ENCODE measurements at regions not wholly inside any gene's neighbourhood (a gene's known extent, or its start where the extent isn't known, plus 50 kb on each side); places are given as distances from the start of the nearest gene placed in this dataset.
"Not testable (repeated sequence)": the region's sequence is repeated elsewhere in the genome, so short reads cannot be mapped to it uniquely, and the experiment has no call there.

DNA sequence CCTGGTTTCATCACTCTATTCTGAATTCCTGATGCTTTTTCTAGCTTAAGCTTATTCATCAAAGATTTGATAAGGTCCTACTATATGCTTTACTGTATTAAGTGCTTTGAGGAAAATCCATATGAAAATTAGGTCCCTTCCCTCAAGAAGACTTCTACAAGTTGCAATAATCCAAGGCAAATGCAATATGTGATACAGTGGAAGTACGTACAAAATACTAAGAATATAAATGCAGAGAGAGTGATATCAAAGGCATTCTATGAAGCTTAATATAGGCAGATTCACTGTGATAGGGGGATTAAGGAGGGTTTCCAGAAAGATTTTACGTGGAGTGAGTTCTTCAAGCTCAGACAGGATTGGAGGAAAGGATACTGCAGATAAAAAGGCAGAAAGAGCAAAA lies 142.1 kb downstream of the C6orf118 start:
- no peak for DNase-seq

DNA sequence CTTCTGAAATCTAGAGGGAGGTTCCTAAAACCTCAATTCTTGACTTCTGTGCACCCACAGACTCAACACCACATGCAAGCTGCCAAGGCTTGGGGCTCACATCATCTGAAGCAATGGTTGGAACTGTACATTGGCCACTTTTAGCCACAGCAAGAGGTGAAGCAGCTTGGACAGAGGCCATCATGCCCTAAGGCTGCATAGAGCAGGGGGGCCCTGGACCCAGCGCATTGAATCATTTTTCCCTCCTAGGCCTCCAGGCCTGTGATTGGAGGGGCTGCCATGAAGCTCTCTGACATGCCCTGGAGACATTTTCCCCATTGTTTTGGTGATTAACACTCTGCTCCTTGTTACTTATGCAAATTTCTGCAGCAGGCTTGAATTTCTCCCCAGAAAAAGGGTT lies 145.9 kb downstream of the C6orf118 start:
- DNase-seq: no peak

DNA sequence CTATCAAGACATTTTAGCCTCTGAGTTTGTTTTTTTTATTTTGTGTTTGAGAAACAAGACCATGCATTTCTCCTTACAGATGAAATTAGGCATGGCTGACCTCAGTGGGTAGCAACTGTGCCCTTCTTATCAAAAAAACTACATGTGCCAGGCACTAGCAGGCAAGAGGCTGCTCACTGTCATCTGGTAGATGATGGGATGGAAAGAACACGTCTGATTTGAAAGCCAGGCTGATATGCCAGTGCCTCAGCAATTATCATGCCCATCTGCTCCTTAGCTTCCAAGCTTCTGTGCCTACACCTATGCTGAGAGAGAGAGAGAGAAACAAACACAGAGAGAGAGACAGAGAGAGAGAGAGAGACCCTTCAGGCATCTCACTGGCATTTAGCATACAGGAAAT lies 149.9 kb downstream of the C6orf118 start:
- no peak for DNase-seq

DNA sequence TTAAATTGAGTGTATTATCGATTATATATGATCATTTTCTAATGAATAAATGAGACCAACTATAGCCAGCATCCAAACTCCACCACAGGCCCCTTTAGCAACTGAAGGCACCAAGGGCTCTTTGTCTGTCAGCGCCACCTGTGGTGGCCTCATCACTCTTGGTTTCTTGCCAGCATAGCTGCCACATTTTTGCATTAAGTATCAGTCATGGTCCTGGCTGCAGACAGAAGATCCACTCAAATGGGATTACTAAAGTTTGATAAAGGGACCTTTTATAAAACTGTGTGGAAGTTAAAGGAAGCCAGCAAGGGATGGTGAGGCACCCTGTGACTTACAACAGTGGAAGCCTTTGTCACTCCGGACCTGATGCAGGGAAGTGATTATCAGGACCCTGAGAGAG lies 162.9 kb downstream of the C6orf118 start:
- no peak for DNase-seq

DNA sequence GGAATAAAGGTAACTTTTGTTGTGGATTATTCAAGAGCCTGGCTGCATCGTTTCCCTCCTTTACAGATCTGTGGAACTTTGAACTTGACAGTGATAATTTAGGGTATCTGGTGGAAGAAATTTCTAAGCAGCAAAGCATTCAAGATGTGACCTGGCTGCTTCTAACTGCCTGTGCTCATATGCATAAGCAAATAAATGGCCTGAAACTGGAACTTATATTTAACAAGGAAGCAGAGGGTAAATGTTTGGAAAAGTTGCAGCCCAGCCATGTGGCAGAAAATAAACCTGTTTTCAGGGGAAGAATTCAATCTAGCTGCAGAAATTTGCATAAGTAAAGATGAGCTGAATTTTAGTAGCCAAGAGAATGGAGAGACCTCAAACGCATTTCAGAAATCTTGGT lies 173.5 kb downstream of the C6orf118 start:
- DNase-seq: no peak

DNA sequence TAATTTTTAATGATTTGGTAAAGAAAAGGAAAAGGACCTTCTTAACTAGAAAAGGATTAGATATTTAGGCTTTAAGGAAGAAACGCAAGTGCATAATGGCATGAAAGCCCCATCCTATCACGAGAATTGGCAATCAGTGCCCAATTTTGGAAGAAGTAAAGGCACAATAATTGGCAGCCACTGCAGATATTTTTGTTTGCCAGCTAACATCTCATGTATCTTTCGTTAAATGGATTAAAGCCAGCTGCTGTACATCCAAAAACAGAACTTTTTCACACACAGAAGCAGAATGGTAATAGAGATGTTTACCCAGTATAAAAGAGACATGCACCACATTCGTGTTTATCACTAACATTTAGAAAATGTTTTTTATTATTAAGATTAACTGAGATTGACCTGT lies 180.3 kb downstream of the C6orf118 start:
- no peak for DNase-seq

DNA sequence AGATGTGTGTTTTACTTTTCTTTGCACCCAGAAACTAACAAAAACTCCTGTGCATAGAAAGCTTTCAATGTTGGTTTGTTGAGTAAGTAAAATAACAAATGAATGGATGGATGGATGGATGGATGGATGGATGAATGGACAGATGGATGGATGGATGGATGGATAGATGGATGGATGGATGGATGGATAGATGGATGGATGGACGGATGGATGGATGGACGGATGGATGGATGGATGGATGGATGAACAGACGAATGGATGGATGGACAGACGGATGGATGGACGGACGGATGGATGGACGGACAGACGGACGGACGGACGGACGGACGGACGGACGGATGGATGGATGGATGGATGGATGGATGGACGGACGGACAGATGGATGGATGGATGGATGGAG lies 181.7 kb downstream of the C6orf118 start:
- DNase-seq: not testable (repeated sequence)

DNA sequence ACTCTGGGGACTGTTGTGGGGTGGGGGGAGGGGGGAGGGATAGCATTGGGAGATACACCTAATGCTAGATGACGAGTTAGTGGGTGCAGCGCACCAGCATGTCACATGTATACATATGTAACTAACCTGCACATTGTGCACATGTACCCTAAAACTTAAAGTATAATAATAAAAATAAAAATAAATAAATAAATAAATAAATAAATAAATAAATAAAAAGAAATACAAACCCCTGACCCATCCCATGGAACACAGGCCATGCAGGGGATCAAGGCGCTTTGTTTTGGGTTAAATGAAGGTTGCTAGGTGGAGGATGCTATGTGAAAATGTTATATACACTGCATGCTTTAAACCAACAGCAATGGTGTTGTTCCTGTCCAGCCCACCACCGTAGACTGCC lies 184.7 kb downstream of the C6orf118 start:
- not testable (repeated sequence) for DNase-seq

DNA sequence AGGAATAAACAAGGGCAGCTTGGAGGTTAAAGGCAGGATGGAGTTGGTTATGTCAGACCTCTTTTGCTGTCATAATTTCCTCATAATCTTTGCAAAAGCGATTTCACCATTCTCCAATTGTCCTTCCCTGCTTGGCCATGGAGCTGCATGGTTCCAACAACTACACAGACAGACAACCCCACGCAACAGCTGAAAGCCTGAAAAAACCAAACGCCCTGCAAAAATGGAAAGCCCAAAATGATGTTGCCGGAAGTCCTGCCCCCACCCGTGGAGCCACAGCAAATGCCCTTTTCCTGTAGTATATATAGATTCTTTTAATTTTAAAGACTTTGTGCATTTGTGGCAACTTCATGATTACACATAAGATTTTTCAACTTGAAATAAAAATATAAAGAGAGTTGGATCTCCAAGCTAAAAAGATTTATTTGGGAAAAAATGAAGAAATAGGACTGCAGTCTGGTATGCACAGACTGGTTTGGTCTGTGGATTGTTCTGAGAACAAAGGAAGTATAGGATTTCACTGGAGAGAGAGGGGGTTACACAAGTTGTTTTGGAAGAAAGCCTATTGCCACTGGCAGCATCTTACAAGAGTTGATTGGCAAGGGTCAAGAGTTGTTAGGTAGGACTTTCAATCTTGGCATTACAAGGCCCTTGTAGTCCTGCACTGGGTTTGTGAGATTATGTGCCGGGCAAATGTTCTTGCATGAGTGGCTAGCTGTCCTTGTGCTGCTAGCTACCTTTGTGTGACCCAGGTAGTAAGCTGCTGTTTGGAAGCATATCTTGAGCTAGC lies 190.0 kb downstream of the C6orf118 start:
- DNase-seq: no peak

DNA sequence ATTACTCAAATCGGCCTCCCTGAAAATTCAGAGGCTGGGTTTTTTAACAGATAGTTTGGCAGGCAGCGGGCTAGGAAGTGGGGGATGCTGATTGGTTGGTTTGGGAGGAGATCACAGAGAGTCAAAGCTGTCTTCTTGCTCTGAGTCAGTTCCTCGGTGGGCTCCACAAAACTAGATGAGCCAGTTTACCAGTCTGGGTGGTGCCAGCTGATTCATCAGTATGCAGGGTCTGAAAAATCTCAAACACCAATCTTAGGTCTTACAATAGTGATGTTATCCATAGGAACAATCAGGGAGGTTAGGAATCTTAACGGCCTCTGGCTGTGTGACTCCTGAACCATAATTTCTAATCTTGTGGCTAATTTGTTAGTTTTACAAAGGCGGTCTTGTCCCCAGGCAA lies 190.7 kb downstream of the C6orf118 start:
- DNase-seq: no peak

DNA sequence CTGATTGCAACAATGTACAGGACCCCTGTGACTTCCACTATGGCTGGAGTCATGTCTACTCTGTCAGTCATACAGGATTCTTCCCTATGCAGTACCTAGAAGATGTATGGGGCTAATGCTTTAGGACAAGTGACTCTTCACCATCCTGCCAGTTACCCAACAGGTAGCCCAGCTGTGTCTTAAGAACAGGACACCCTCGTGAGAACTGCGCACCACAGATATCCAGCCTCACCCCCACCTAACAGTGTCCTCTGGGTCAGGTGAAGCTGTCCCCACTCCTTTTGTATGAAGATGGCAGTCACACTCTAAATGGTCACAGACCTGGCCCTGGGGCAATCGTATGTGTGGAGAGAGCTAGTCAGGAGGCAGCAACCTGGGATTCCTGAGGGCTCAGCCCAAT lies 191.6 kb downstream of the C6orf118 start:
- no peak for DNase-seq

DNA sequence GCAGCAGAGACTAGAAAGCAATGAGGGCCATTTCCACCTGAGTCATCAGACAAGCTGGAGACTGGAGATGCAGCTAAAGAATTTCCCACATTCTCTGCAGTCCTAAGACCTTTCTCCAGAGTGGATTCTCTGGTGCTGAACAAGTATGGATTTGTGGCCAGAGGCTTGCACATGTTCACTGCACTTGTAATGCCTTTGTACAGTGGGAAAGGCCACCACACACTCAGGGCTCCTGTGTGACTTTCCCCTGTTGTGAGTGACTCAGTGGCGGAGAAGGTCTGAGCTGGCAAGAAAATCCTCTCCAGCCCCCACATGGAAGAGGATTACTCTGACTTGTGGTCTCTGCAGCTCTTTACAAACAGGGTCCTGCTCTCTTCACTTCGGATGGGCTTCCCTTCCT lies 192.3 kb downstream of the C6orf118 start:
- DNase-seq: no peak

DNA sequence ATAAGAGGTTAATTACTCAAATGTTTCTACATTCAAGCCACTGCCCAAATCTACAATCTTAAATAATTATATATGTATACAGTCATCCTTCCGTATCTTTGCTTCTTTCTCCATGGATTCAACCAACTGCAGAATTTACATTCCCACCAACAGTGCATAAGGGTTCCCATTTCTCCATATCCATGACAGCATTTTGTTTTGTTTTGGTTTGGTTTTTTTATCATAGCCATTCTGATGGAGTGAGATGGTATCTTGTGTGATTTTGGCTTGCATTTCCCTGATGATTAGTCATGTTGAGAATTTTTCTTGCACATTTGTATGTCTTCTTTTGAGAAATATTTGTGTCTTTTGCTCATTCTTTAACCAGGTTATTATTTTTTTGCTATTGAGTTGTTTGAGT lies 198.5 kb downstream of the C6orf118 start:
- no peak for DNase-seq

DNA sequence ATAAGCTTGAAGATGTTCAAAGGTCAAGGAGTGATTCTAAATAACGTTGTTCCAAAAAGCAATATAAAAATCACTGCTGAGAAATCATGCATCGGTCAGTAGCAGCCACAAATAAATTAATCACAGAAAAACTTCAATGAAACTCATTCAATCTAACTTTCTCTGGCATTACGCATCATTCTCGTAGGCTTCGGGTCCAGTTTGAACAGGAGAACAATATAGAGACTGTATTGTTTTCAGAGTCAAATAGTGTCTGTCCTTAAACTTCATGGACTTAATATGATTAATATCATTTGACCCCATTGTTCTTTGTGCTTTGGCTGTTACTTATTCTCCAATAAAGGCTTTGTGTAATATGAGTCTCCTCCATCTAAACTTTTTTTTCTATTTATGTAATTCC lies 200.4 kb downstream of the C6orf118 start:
- no peak for DNase-seq

DNA sequence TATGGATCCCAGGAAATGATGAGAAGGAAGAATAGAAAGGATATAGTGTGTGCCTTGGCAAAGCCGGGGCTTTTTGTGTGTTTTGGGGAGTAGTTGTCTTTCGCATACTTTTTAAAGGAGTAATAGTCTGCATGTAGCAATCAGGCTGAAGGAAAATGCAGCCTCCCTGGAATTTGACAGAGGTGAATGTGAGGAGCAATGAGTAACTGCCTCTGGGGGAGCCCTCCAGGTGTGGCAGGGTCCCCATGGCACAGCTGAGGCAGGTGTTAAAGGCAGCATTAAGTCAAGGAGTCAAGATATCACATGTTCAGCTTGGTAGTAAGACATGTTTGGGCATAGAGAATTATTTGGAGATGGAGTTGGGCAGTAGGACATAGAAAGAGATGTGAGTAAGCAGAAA lies 203.1 kb downstream of the C6orf118 start:
- no peak for DNase-seq

DNA sequence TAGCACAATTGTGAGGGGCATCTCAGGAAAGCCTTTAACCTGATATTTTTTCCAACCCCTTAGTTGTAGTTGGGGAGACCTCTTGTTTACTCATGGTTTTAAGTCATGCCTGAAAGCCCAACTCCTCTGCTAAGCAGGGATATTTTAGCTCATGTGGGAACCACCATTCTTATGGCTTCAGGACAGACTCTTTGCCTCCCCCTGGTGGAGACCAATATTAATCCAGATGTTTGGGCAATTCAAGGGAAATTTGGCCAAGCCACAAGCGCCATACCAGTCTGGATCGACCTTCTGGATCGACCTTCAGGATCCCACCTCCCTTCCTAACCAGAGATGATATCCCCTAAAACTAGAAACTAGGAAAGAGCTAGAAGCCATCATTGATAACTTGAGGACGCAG lies 211.2 kb downstream of the C6orf118 start:
- DNase-seq: peak in 1 of 2 experiments; percentile 1

DNA sequence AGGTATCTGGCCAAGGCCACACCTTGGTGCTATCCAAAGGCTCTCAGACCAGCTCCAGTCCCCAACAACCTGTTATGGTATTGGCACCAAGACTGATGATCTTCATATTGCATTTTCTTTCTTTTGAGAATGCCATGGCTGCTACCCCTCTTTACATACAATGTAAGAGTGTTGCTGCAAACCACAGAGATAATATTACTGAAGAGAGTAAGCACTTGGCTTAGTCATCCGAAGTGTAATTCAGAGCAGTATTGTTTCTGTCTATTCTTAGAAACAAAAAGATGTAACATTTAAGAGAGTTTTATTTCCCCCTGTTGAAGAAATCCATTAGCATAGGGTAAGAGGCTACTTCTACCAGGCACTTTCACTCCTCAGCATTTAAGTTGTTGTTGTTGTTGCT lies 212.5 kb downstream of the C6orf118 start:
- DNase-seq: no peak

DNA sequence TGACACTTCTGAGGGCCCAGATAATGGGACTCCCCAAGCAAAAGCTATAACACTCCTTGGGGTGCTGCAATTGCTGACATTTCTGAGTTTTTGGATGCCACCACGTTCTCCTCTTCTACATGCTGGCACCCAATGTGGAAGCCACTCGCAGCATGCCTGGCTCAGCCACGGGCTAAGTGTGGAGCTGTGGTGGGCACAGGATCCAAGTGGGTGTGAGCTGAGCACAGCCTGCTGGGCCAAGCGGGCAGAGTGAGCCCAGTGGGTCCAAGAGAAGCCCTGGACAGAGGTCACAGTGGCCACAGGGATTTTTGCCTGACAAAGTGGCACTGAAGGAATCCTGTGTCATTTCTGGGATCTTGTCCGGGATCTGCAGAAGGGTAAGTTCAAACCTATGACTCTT lies 213.2 kb downstream of the C6orf118 start:
- DNase-seq: no peak

DNA sequence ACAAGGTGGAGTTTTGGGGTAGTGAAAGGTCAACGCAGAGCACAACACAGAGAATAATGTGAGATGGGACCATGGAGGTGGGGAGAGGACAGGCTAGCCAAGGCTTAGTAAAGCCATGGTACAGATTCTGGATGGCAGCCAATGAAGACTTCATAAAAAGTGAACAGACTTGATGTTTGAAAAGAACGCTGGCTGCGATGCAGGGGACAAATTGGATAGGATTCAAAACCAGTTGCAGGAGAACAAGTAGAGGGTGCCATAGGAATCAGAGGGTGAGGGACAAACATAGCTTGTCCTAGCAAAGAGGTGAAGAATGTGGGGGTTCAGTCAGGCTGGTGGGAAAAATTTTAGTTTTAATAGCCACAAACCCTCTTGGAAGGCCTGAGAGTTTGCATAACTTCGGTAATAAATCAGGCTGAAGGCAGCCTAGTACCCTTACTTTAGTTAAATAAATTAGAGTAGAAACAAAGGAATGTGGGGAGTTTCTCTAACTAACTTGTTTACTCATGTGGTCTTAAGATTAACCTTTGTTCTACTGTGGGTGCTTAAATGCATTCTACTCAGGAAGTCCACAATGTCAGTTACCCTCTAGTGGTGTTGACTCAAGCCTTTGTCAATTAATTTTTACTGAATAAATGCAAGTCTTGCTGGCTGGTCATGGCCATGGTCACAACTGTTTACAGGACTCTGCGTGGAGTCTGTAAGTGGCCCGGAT lies 216.4 kb downstream of the C6orf118 start:
- DNase-seq: no peak

DNA sequence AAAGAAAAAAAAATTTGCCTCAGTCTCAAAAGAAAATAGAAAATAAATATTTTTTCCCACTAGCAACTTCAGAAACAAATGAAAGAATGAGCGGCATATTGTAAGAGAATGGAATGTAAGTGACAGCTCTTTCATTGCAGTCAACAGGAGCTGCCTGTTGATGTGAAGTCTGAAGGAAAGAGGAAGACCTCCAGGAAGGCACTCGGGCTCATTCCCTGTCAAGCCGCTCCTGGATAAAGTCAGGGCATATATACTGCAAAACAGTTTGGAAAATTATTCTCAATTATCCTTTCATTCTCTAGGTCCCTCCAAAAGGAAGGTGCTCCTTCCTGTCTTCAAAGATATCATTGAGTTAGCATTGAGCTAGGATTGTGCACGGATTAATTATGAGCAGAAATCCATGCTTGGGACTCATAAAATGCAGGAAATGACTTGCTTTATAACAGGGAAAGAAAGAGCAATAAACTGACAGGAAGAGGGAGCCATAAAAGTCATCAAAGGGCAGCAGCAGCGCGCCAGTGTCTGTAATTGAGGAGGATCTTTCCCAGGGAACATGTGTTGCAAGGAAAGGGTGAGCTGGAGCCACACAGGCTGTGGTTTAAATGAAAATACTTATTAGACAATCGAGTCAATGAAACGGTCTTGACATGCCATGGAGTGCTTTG lies 218.2 kb downstream of the C6orf118 start:
- no peak for DNase-seq

DNA sequence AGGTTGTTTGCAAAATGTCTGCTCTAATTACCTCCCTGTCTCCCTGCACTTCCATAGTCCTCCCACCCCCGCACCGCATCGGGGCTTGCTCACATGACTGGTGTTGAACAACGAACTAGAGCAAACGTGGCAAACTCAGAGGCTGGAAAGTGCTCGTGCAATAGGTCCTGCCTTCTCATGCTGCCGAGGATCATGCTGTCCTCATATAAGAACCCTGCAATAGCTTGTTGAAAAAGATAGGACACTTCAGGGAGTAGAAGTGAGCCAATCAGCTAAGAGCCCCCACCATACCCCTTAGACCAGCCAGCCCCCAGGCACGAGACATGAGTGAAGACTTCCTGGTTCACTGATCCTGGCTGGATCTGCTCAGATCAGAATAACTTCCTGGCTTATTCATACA lies 219.2 kb downstream of the C6orf118 start:
- DNase-seq: no peak

DNA sequence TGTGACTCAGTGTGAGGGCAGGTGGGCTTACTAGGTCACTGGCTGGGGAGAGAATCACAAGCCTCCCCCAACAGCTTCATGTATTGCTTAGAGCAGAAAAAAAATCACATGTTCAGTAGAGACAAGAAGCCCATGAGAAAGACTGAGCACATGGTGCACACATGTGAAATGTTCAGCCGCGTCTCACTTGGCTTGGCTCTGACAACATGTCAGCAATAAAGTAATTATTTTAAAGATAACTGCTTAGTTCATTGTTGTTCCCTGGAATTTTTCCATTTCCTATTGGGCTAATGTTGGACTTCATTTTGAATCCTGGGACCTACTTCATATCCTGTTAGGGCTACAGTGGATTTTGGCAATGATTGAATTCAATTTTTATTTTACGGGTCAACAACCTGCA lies 222.6 kb downstream of the C6orf118 start:
- no peak for DNase-seq

DNA sequence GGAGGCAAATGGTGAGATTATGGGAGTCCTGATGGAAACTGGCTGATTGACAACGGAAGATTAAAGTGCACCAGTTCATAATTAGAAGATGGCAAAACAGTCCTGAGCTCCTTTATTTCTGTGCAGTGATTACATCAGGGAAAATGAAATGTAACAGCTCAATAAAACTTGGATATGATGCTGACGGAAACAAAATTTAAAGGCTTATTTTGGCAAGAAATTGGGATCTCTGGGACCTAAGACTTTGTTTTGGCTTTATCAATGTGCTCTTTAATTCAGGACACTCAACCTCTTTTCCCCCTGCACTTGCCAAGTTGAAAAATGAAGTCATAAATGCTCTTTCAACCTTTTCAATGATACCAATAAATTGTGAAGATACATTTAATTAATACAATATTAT lies 226.8 kb downstream of the C6orf118 start:
- DNase-seq: no peak

DNA sequence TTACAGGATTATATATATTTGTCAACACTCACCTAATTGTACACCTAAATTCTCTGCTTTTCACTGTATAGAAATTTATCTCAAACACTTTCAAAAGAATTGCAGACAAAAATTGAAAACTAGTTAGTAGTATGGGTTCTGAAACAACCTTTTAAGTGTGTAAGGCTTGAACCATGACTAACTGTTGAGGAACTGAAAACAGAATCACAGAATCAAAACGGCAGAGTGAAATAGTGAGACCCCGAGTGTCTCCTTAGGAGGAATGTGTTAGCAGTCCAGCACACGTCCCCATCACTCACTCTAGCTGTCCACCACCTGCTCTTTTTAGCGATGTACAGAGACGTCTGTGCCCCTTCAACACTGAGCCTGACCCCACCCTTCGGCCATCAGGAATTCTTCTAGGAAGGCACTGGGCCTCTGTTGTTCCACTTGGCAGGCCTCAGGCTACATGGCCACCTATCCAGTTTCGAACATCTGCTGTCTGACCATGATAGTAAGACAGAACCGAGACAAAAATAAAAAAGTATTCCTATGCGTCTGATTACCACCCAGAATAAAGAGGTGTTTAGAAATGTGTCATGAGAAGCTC lies 227.4 kb downstream of the C6orf118 start:
- DNase-seq: no peak
